ENCODE measurements at regions not wholly inside any gene's neighbourhood (a gene's known extent, or its start where the extent isn't known, plus 50 kb on each side); places are given as distances from the start of the nearest gene placed in this dataset.

- Histone ChIP-seq H3K9me3 (ENCODE audit: control insufficient read depth, insufficient read depth, low read length) (no peaks in the 10 kb centered on the region), H3K4me1 (ENCODE audit: control insufficient read depth, insufficient read depth, low read length) (no peaks in the 10 kb centered on the region), H3K4me3 (ENCODE audit: low read depth, low read length) (no peak overlapping the region), H3K27me3 (ENCODE audit: control insufficient read depth, insufficient read depth, low read length) (no peaks in the 10 kb centered on the region), H3K36me3 (ENCODE audit: control insufficient read depth, insufficient read depth, low read length) (no peaks in the 10 kb centered on the region), H3K9ac (ENCODE audit: low read depth, low read length) (no peak overlapping the region)
Observed at GRCh38 chr12:91952916-91953315, 192.7 kb downstream of the BTG1 start.

- Histone ChIP-seq H3K36me3 (ENCODE audit: control insufficient read depth, insufficient read depth, low read length) (no peaks in the 10 kb centered on the region), H3K9me3 (ENCODE audit: control insufficient read depth, insufficient read depth, low read length) (no peaks in the 10 kb centered on the region), H3K4me1 (ENCODE audit: control insufficient read depth, insufficient read depth, low read length) (no peaks in the 10 kb centered on the region), H3K27me3 (ENCODE audit: control insufficient read depth, insufficient read depth, low read length) (no peaks in the 10 kb centered on the region), H3K4me3 (ENCODE audit: low read depth, low read length) (no peak overlapping the region), H3K9ac (ENCODE audit: low read depth, low read length) (no peak overlapping the region)
Observed at GRCh38 chr12:91951571-91951970, 194.1 kb downstream of the BTG1 start.

GRCh38 chr12:91948504-91948903 is 197.1 kb downstream of the BTG1 start:
- no peaks in the 10 kb centered on the region for H3K27me3 ChIP-seq (ENCODE audit: control insufficient read depth, insufficient read depth, low read length)
- no peaks in the 10 kb centered on the region for H3K36me3 ChIP-seq (ENCODE audit: control insufficient read depth, insufficient read depth, low read length)
- H3K4me1 ChIP-seq (ENCODE audit: control insufficient read depth, insufficient read depth, low read length): no peaks in the 10 kb centered on the region
- H3K9me3 ChIP-seq (ENCODE audit: control insufficient read depth, insufficient read depth, low read length): no peaks in the 10 kb centered on the region
- no peak overlapping the region for H3K9ac ChIP-seq (ENCODE audit: low read depth, low read length)
- H3K4me3 ChIP-seq (ENCODE audit: low read depth, low read length): no peak overlapping the region

DNA sequence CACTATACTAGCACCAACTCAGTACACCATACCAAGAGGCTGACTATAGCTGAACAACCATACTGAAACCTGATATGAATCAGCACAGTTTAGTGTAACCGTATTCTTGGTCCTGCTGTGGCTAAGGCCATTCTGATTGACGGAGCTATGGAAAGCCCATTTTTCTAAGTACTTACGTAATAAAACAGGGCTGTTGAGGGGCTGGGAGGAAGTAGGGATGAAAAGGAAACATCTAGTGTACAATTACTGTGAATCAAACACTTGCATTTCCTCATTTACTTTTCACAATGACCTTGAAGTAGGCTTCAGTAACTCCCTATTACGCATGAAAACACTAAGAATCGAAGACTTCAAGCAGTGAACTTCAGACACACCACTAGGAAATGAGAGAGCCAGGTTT is 198.2 kb downstream of the BTG1 start:
- Histone ChIP-seq H3K9ac (ENCODE audit: low read depth, low read length) (no peak overlapping the region), H3K4me3 (ENCODE audit: low read depth, low read length) (no peak overlapping the region), H3K36me3 (ENCODE audit: control insufficient read depth, insufficient read depth, low read length) (no peaks in the 10 kb centered on the region), H3K4me1 (ENCODE audit: control insufficient read depth, insufficient read depth, low read length) (no peaks in the 10 kb centered on the region), H3K9me3 (ENCODE audit: control insufficient read depth, insufficient read depth, low read length) (no peaks in the 10 kb centered on the region), H3K27me3 (ENCODE audit: control insufficient read depth, insufficient read depth, low read length) (no peaks in the 10 kb centered on the region)

DNA sequence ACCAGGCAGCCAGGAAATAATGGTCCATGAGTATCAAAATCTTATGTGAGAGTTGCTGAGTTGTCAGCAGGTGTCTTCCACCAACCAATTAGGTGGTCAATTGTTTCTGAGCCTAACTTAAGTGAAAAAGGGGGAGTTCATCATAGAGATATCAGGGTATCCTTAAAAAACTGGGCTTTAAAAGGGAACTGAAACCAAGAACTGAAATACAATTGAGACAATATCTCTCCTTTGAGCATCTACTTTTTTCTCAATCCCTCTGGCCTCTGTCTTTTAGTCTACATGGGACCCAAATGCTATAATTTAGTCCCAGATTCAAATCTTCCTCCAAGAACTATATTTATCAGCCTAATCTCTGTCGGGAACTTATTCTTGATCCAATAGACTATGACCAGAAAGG is 201.0 kb downstream of the BTG1 start:
- no peaks in the 10 kb centered on the region for H3K9me3 ChIP-seq (ENCODE audit: control insufficient read depth, insufficient read depth, low read length)
- H3K36me3 ChIP-seq (ENCODE audit: control insufficient read depth, insufficient read depth, low read length): no peaks in the 10 kb centered on the region
- H3K27me3 ChIP-seq (ENCODE audit: control insufficient read depth, insufficient read depth, low read length): no peaks in the 10 kb centered on the region
- no peaks in the 10 kb centered on the region for H3K4me1 ChIP-seq (ENCODE audit: control insufficient read depth, insufficient read depth, low read length)
- no peak overlapping the region for H3K4me3 ChIP-seq (ENCODE audit: low read depth, low read length)
- H3K9ac ChIP-seq (ENCODE audit: low read depth, low read length): no peak overlapping the region

- H3K4me1 ChIP-seq (ENCODE audit: control insufficient read depth, insufficient read depth, low read length): no peaks in the 10 kb centered on the region
- H3K4me3 ChIP-seq (ENCODE audit: low read depth, low read length): no peak overlapping the region
- H3K27me3 ChIP-seq (ENCODE audit: control insufficient read depth, insufficient read depth, low read length): no peaks in the 10 kb centered on the region
- H3K9me3 ChIP-seq (ENCODE audit: control insufficient read depth, insufficient read depth, low read length): no peaks in the 10 kb centered on the region
- H3K9ac ChIP-seq (ENCODE audit: low read depth, low read length): no peak overlapping the region
- no peaks in the 10 kb centered on the region for H3K36me3 ChIP-seq (ENCODE audit: control insufficient read depth, insufficient read depth, low read length)
Observed at GRCh38 chr12:91940826-91941570, 204.6 kb downstream of the BTG1 start.

DNA sequence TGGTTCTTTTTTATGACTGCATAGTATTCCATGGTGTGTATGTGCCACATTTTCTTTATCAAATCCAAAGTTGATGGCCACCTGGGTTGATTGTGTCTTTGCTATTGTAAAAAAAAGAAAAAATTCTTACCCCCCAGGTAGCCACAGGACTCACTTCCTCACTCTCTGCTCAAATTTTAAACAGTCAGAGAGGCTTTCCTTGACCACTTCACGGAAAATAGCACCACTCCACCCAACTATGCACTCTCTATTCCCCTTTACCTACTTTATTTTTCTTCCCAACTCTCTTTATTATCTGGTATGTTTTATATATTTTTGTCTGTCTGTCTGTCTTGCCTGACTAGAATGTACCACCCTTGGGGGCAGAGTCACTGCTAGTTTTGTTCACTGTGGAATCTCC is 205.3 kb downstream of the BTG1 start:
- Histone ChIP-seq H3K4me3 (ENCODE audit: low read depth, low read length) (no peak overlapping the region), H3K9me3 (ENCODE audit: control insufficient read depth, insufficient read depth, low read length) (no peaks in the 10 kb centered on the region), H3K36me3 (ENCODE audit: control insufficient read depth, insufficient read depth, low read length) (no peaks in the 10 kb centered on the region), H3K27me3 (ENCODE audit: control insufficient read depth, insufficient read depth, low read length) (no peaks in the 10 kb centered on the region), H3K9ac (ENCODE audit: low read depth, low read length) (no peak overlapping the region), H3K4me1 (ENCODE audit: control insufficient read depth, insufficient read depth, low read length) (no peaks in the 10 kb centered on the region)

DNA sequence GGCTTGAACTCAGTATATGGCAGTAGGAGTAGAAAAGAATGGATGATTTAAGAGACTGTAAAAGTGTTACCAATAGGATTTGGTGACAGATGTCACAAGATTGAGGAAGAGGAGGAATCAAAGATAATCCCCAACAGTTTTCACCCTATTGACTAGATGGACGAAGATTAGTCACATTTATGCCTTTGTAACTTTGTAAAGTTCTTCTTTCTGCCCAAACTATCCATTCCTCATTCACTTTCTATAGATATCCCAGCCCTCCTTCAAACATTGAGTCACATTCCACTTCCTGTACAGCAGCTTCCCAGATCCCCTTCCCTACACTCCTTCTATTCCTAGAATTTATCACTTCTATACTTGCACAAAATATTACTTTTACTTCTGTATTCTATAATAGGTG is 207.9 kb downstream of the BTG1 start:
- H3K36me3 ChIP-seq (ENCODE audit: control insufficient read depth, insufficient read depth, low read length): no peaks in the 10 kb centered on the region
- H3K9ac ChIP-seq (ENCODE audit: low read depth, low read length): no peak overlapping the region
- no peak overlapping the region for H3K4me3 ChIP-seq (ENCODE audit: low read depth, low read length)
- no peaks in the 10 kb centered on the region for H3K4me1 ChIP-seq (ENCODE audit: control insufficient read depth, insufficient read depth, low read length)
- no peaks in the 10 kb centered on the region for H3K9me3 ChIP-seq (ENCODE audit: control insufficient read depth, insufficient read depth, low read length)
- H3K27me3 ChIP-seq (ENCODE audit: control insufficient read depth, insufficient read depth, low read length): no peaks in the 10 kb centered on the region

- H3K9ac ChIP-seq (ENCODE audit: low read depth, low read length): no peak overlapping the region
- no peaks in the 10 kb centered on the region for H3K36me3 ChIP-seq (ENCODE audit: control insufficient read depth, insufficient read depth, low read length)
- no peaks in the 10 kb centered on the region for H3K9me3 ChIP-seq (ENCODE audit: control insufficient read depth, insufficient read depth, low read length)
- no peaks in the 10 kb centered on the region for H3K27me3 ChIP-seq (ENCODE audit: control insufficient read depth, insufficient read depth, low read length)
- H3K4me1 ChIP-seq (ENCODE audit: control insufficient read depth, insufficient read depth, low read length): no peaks in the 10 kb centered on the region
- no peak overlapping the region for H3K4me3 ChIP-seq (ENCODE audit: low read depth, low read length)
Observed at GRCh38 chr12:91937009-91937408, 208.6 kb downstream of the BTG1 start.

DNA sequence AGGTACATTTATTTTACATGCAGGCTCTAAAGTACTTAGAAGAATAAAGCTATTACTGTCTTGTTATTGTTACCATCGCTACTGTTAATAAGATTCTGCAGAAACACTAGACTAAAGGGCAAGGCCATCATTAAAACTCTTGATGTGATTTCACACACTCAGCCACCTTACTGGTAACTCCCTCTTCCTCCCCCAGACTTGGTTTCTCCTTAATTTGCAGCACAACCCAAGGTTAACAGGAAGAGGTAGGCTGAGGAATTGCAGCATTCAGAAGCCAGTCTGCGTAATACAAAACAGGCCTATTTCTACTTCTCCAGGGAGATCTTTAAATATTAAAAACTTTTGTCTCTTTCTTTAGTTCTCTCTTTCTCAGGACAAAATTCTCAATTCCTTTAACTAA is 210.3 kb downstream of the BTG1 start:
- Histone ChIP-seq H3K4me1 (ENCODE audit: control insufficient read depth, insufficient read depth, low read length) (no peaks in the 10 kb centered on the region), H3K4me3 (ENCODE audit: low read depth, low read length) (no peak overlapping the region), H3K9ac (ENCODE audit: low read depth, low read length) (no peak overlapping the region), H3K9me3 (ENCODE audit: control insufficient read depth, insufficient read depth, low read length) (no peaks in the 10 kb centered on the region), H3K36me3 (ENCODE audit: control insufficient read depth, insufficient read depth, low read length) (no peaks in the 10 kb centered on the region), H3K27me3 (ENCODE audit: control insufficient read depth, insufficient read depth, low read length) (no peaks in the 10 kb centered on the region)

GRCh38 chr12:91931111-91931510 is 214.5 kb downstream of the BTG1 start:
- Histone ChIP-seq H3K4me3 (ENCODE audit: low read depth, low read length) (no peak overlapping the region), H3K36me3 (ENCODE audit: control insufficient read depth, insufficient read depth, low read length) (no peaks in the 10 kb centered on the region), H3K27me3 (ENCODE audit: control insufficient read depth, insufficient read depth, low read length) (no peaks in the 10 kb centered on the region)

GRCh38 chr12:91928501-91928900 is 217.1 kb downstream of the BTG1 start:
- Histone ChIP-seq H3K9me3 (ENCODE audit: control insufficient read depth, insufficient read depth, low read length) (no peaks in the 10 kb centered on the region), H3K36me3 (ENCODE audit: control insufficient read depth, insufficient read depth, low read length) (no peaks in the 10 kb centered on the region), H3K27me3 (ENCODE audit: control insufficient read depth, insufficient read depth, low read length) (no peaks in the 10 kb centered on the region), H3K9ac (ENCODE audit: low read depth, low read length) (no peak overlapping the region), H3K4me3 (ENCODE audit: low read depth, low read length) (no peak overlapping the region), H3K4me1 (ENCODE audit: control insufficient read depth, insufficient read depth, low read length) (no peaks in the 10 kb centered on the region)

More at GRCh38 chr12:91931111-91931510, 214.5 kb downstream of the BTG1 start:
- no peak overlapping the region for H3K9ac ChIP-seq (ENCODE audit: low read depth, low read length)
- no peaks in the 10 kb centered on the region for H3K4me1 ChIP-seq (ENCODE audit: control insufficient read depth, insufficient read depth, low read length)
- no peaks in the 10 kb centered on the region for H3K9me3 ChIP-seq (ENCODE audit: control insufficient read depth, insufficient read depth, low read length)

All from iPS-15b (cell line).